ENCODE measurements at regions not wholly inside any gene's neighbourhood (a gene's known extent, or its start where the extent isn't known, plus 50 kb on each side); places are given as distances from the start of the nearest gene placed in this dataset.

GRCh38 chr5:19210886-19211285, 777.1 kb downstream of the CDH18 start:
- no peak for TF ChIP-seq SP1 (IDR thresholded peaks at IDR 0.05; ENCODE audit: low read depth, low read length)
- TF ChIP-seq CTCF (IDR thresholded peaks at IDR 0.05; ENCODE audit: control extremely low read depth in 1 of 3, insufficient read depth in 1 of 3, low read depth in 1 of 3, low read length in 3 of 3) = no peak
- TF ChIP-seq SP2 (IDR thresholded peaks at IDR 0.05; ENCODE audit: low read length) = no peak
- TF ChIP-seq CEBPB (IDR thresholded peaks at IDR 0.05; ENCODE audit: low read depth, low read length) = no peak
- TF ChIP-seq POLR2AphosphoS5 (IDR thresholded peaks at IDR 0.05; ENCODE audit: low read depth, low read length) = no peak
- TF ChIP-seq POLR2A (IDR thresholded peaks at IDR 0.05; ENCODE audit: control extremely low read depth in 1 of 2, low read depth in 2 of 2, low read length in 2 of 2) = no peak
- TF ChIP-seq EZH2 (IDR thresholded peaks at IDR 0.05; ENCODE audit: low read depth, low read length, severe bottlenecking) = no peak
- no peak for TF ChIP-seq SIN3A (conservative IDR thresholded peaks at IDR 0.05 in 1 of 2, IDR thresholded peaks at IDR 0.05 in 1 of 2; ENCODE audit: low read depth in 1 of 2, low read length in 2 of 2)
- no peak for TF ChIP-seq SRF (IDR thresholded peaks at IDR 0.05; ENCODE audit: low read depth, low read length)
- TF ChIP-seq ZNF274 (IDR thresholded peaks at IDR 0.05; ENCODE audit: borderline replicate concordance, extremely low read depth, low read length) = no peak
- TF ChIP-seq TAF1 (IDR thresholded peaks at IDR 0.05; ENCODE audit: low read depth, low read length) = no peak
- no peak for TF ChIP-seq EGR1 (IDR thresholded peaks at IDR 0.05; ENCODE audit: borderline replicate concordance, low read depth, low read length)

Measured in H1 (cell line).